Skeletal muscle cell (primary cell): ENCODE measurements at regions not wholly inside any gene's neighbourhood (a gene's known extent, or its start where the extent isn't known, plus 50 kb on each side); places are given as distances from the start of the nearest gene placed in this dataset.
"Not testable (repeated sequence)": the region's sequence is repeated elsewhere in the genome, so short reads cannot be mapped to it uniquely, and the experiment has no call there.

Source experiments
- DNase-seq: peaks from one replicate; pipeline ENCODE4 v3.0.0-alpha.2; 2010; ENCODE audit warnings: low read depth
- H3K4me3 ChIP-seq: 2 replicates; pipeline ENCODE4 v1.5.1; 2011; ENCODE audit warnings: low read depth, mild to moderate bottlenecking, control low read depth, low read length, moderate library complexity

GRCh38 chr21:22120616-22121266, 1122.5 kb downstream of the NCAM2 start:
- no peak overlapping the region for H3K4me3 ChIP-seq
- no peak for DNase-seq

DNA sequence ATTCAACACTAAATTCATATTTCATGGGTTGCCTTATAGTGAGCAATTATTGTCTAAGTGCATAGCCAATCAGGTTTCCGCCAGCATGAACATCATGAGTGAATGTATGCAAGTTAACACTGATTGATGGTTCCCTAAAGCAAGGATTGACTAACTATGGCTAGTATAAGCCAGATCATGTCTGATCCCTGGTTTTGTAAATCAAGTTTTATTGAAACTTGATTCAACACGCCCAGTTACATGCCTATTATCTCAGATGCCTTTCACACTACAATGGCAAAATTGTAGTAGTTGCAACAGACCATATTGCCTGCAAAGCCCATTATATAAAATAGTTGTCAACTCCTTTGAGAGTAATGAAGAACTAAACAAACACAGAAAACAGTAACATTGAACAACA, 1127.4 kb downstream of the NCAM2 start:
- no peak for DNase-seq
- H3K4me3 ChIP-seq: no peak overlapping the region

GRCh38 chr21:22128671-22129070, 1130.5 kb downstream of the NCAM2 start:
- DNase-seq: no peak
- H3K4me3 ChIP-seq: no peak overlapping the region

DNA sequence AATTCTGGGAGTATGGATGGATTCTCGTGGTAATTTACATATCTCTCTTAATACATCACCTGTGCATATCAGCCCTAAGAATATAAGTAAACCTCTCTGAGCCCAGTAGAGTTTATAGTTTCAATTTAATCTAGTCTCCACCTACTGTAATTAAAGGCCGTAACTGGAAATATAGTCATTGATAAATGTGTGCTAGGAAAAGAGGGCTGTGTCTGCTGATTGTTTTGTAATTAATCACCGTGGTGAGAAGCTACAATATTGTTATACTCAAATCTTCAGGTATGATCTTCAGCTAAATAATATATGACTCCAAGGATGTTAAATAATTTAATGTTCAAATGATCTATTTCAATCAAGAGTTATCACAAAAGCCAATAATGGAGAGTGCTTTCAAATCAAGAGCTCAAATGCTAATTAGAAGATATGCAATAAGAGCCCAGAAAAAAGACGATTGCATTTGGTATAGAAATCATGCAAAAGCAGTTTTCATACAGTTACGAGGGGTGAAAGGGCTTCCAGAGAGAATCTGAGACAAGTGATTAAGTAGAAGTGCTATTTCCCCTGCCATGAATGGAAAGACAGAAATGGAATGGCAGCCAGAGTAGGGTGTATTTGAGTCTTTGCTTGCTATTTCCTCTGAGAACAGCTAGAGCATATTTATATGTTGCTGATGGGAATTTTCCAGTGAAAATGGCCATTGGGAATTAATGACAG, 1134.3 kb downstream of the NCAM2 start:
- no peak overlapping the region for H3K4me3 ChIP-seq

DNA sequence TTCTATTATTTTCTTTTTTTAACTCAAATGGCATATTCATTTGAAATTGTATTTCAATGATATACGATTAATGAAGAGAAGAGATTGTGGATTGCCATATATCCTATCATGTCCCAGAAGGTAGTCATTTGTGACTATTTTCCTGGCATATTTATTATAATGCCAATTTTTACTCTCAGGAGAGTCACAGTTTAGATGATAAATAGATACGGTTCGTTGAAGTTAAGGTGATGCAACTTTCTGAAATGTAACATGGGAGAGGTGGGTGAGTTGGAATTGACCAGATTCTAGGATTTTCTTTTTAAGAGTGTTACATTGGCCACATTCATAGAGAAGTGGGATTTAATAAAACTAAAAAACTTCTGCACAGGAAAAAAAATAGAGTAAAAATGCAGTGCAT, 1138.5 kb downstream of the NCAM2 start:
- DNase-seq: no peak
- H3K4me3 ChIP-seq: no peak overlapping the region

More for the DNA sequence above, 1134.3 kb downstream of the NCAM2 start:
- DNase-seq: no peak

- no peak overlapping the region for H3K4me3 ChIP-seq
- no peak for DNase-seq
Measured at GRCh38 chr21:22138297-22139016, 1140.2 kb downstream of the NCAM2 start.

DNA sequence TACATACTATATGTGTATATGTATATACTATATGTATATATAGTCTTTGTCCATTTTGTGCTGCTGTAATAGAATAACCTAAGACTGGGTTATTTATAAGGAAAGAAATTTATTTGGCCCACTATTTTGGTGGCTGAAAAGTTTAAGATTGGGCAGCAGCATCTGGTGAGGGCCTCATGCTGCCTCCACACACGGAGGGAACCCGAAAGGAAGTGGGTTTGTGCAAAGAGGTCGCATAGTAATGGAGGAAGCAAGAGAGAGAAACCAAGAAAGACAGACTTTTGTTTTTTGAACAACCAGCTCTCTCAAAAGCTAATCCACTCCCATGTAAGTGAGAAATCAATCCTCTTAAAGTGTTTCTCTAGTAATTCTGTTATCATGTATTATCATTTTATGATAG, 1147.3 kb downstream of the NCAM2 start:
- H3K4me3 ChIP-seq: no peak overlapping the region
- no peak for DNase-seq

- DNase-seq: no peak
- H3K4me3 ChIP-seq: no peak overlapping the region
Measured at GRCh38 chr21:22154579-22155274, 1156.5 kb downstream of the NCAM2 start.

DNA sequence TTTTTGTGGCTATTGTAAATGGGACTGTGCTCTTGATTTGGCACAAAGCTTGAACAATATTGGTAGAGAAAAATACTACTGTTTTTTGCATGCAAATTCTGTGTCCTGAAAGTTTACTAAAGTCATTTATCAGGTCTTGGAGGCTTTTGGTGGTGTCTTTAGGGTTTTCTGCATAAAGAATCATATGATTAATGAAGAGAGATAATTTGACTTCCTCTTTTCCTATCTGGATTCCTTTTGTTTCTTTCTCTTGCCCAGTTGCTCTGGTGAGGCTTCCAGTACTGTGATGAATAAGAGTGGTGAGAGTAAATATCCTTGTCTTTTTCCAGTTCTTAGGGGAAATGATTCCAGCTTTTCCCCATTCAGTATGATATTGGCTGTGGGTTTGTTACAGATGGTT, 1166.7 kb downstream of the NCAM2 start:
- no peak for DNase-seq

DNA sequence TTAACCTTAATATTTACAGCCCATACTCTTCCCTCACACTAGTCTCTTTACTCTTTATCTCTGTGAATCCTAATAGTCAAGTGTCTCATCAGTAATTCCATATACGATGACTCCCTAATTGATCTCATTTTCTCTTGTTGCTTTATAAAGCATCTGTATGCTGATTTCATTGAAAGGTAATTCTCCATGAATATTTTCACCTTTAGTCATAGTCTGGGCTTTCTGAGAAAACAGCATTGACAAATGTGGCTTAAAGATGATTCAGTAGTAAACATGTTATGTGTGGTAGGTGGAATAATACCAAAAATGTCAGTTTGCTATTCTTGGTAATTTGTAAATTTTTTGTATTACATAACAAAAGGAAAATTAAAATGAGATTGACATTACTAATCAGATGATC, 1176.5 kb downstream of the NCAM2 start:
- no peak overlapping the region for H3K4me3 ChIP-seq
- DNase-seq: no peak

More for the DNA sequence above, 1166.7 kb downstream of the NCAM2 start:
- H3K4me3 ChIP-seq: no peak overlapping the region

- no peak overlapping the region for H3K4me3 ChIP-seq
- no peak for DNase-seq
Measured at GRCh38 chr21:22189278-22189677, 1191.1 kb downstream of the NCAM2 start.

GRCh38 chr21:22191581-22191980, 1193.4 kb downstream of the NCAM2 start:
- no peak overlapping the region for H3K4me3 ChIP-seq
- no peak for DNase-seq

DNA sequence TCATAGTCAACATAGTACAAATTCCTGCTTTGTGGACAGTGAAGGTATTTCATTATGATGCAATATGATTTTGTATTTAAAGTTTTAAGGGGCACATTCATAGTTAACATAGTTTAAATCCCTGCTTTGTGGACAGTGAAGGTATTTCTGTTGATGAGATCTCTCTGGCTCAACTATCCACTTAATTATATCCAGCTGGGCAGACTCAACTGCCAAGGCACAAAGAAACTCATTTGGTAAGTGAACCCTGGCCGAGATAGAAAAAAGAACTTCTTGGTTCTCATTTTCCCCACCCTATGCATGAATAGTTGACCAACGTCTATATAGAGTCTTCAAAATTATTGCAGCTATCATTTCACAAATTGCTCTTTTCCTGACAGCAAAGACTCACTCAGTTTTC, 1194.6 kb downstream of the NCAM2 start:
- no peak overlapping the region for H3K4me3 ChIP-seq

DNA sequence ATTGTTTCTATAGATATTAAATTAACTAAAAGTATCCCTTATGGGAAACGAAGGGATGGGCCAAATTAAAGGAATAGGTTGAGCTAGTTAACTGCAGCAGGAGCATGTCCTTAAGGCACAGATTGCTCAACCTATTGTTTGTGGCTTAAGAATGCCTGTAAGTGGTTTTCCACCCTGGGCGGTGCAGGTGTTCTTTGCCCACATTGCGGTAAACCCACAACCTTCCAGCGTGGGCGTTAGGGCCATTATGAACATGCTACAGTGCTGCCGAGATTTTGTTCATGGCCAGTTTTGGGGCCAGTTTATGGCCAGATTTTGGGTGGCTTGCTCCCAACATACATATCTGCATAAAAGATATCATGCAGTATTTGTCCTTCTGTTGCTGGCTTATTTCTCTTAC, 1196.8 kb downstream of the NCAM2 start:
- H3K4me3 ChIP-seq, DNase-seq: not testable (repeated sequence)

More for the DNA sequence above, 1194.6 kb downstream of the NCAM2 start:
- DNase-seq: no peak

DNA sequence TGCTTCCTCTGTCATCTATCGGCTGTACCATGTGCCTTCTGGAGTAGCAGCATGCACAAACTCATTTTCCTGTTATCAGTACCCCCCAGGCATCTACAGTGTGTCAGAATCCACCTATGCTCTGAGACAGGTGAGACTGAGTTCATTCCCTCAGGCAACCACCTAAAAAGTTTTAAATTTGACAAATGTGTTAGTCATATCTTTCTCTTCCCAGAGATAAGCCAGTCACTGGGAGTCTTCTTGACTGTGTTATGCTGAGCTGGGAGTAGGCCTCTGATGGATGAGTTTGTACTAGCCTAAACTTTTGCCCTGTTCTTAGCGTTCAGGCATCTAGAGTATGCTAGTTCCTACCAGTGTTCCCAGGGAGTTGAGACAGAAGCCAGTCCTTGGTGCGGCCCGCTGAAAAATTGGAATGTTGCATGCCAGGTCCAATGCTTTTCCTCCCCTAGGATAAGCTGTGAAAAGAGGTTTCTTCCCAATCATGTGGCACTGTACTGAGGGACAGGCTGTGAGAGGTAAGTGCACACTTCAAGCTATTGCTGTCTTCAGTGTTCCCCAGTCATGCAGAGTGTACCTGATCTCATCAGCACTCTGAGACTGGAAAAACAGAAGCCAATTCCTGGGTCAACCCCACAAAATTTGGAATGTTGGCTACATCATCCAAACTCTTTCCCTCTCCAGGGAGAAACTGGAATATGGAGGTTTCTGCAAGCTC, 1202.3 kb downstream of the NCAM2 start:
- H3K4me3 ChIP-seq: no peak overlapping the region
- DNase-seq: no peak

DNA sequence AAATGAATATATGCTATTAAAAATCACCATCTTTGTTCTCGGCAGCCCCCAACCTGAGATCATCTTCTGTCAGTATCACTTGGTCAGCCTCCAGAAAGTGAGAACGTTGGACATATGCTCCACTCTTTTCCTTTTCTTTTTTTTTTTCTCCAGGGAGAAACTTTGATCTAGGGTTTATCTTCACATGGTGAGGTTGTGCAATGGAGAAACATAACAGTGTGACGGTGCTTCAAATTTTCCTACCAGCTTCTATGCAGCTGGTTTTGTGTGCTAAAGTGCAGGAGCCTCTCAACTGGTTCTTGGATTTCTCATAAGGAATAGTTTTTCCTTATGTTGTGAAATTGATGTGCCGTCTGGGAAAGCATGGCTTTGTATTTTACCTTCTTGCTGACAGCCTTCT, 1202.9 kb downstream of the NCAM2 start:
- H3K4me3 ChIP-seq: no peak overlapping the region

GRCh38 chr21:22201669-22202068, 1203.5 kb downstream of the NCAM2 start:
- H3K4me3 ChIP-seq: no peak overlapping the region

More for the DNA sequence above, 1202.9 kb downstream of the NCAM2 start:
- no peak for DNase-seq

DNA sequence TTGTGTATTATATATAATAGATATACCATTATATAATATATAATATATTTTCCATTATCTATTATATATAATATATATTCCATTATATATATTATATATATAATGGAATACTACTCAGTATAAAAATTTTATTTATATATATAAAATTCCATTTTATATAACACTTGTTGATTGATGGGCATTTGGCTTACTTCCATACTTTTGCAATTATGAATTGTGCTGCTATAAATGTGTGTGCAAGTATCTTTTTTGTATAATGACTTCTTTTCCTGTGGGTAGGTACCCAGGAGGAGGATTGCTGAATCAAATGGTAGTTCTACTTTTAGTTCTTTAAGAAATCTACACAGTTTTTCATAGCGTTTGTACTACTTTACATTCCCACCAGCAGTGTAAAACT, 1211.1 kb downstream of the NCAM2 start:
- DNase-seq: no peak

More at GRCh38 chr21:22201669-22202068, 1203.5 kb downstream of the NCAM2 start:
- DNase-seq: no peak

DNA sequence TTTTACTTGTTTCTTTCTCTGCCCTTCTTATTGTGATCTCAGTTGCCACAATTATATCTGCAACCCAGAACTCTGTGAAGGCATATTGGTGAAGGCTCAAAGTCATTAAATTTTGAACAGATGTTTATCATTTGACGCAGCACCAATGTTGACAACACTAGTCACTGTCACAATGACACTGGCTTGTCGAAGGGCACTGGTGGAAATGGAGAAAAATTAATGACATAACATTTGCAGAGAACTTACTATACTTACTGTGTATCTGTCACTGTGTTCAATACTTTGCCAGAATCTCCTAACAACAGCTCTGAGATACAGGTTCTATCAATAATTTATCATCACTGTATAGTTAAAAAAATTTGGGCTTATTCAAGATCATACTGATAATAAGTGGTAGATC, 1213.7 kb downstream of the NCAM2 start:
- DNase-seq: no peak
- H3K4me3 ChIP-seq: no peak overlapping the region

More for the DNA sequence above, 1211.1 kb downstream of the NCAM2 start:
- H3K4me3 ChIP-seq: no peak overlapping the region
